Gastroesophageal sphincter (tissue), 4 donors: ENCODE measurements at regions not wholly inside any gene's neighbourhood (a gene's known extent, or its start where the extent isn't known, plus 50 kb on each side); places are given as distances from the start of the nearest gene placed in this dataset.
A peak's percentile ranks its signal among the peaks of the same experiment; 100 is the strongest.

Experiments
- ATAC-seq: fragments of 150-250 bp; one replicate; pipeline ENCODE4 v1.9.1; 2016; ENCODE audit warnings: mild to moderate bottlenecking, moderate library complexity
- H3K27ac ChIP-seq, 4 donors: fragments of 200-600 bp; sonication (generic) in 3 of 4; 1 replicate in 3 of 4; 2 replicates in 1 of 4; pipeline ENCODE4 v1.5.1; 2016 to 2019
- H3K27me3 ChIP-seq: fragments of 200-600 bp; sonication (generic); one replicate; pipeline ENCODE4 v1.5.1; 2019
- H3K36me3 ChIP-seq, 2 donors: fragments of 200-600 bp; sonication (generic); one replicate each; pipeline ENCODE4 v1.5.1; 2019; ENCODE audit warnings: control low read depth in 1 of 2
- H3K4me1 ChIP-seq, 3 donors: fragments of 200-600 bp; sonication (generic); 1 replicate in 2 of 3; 2 replicates in 1 of 3; pipeline ENCODE4 v1.5.1; 2016 to 2019; ENCODE audit warnings: control low read depth in 2 of 3
- H3K4me3 ChIP-seq, 2 donors: fragments of 200-600 bp; sonication (generic); one replicate each; pipeline ENCODE4 v1.5.1; 2019; ENCODE audit warnings: mild to moderate bottlenecking in 1 of 2, moderate library complexity in 1 of 2
- H3K9me3 ChIP-seq, 3 donors: fragments of 200-600 bp; sonication (generic); one replicate each; pipeline ENCODE4 v1.5.1; 2017 to 2019; ENCODE audit warnings: control low read depth in 2 of 3
- CTCF ChIP-seq, 4 experiments: fragments of 200-600 bp in 2 of 4; fragments of 450-650 bp in 2 of 4; sonication (generic) in 1 of 4; IDR thresholded peaks; one replicate each; pipeline ENCODE4 v1.5.1; 2017 to 2019; ENCODE audit warnings: antibody characterized with exemption in 4 of 4, mild to moderate bottlenecking in 2 of 4, moderate library complexity in 2 of 4
- EP300 ChIP-seq: sonication (generic); formaldehyde crosslinking; IDR thresholded peaks from one replicate; pipeline ENCODE4 v1.6.1; 2017; ENCODE audit warnings: antibody characterized with exemption, mild to moderate bottlenecking
- POLR2A ChIP-seq, 2 donors: fragments of 450-650 bp; IDR thresholded peaks; one replicate each; pipeline ENCODE4 v1.6.1; 2017; ENCODE audit warnings: antibody characterized with exemption in 2 of 2, mild to moderate bottlenecking in 2 of 2, moderate library complexity in 1 of 2
- POLR2AphosphoS5 ChIP-seq: sonication (generic); formaldehyde crosslinking; IDR thresholded peaks from one replicate; pipeline ENCODE4 v1.6.1; 2017; ENCODE audit warnings: antibody characterized with exemption
- WGBS, 2 donors: methylation state at CpG; one replicate each; pipeline ENCODE4 v1.1.5; 2018; ENCODE audit warnings: low coverage in 1 of 2; 5-methylcytosine and 5-hydroxymethylcytosine counted together

GRCh38 chr4:128573781-128574508 is 235.6 kb upstream of the JADE1 start:
- ATAC-seq = no peak
- Histone ChIP-seq H3K36me3 (no peaks in the 10 kb centered on the region), H3K9me3 (no peaks in the 10 kb centered on the region), H3K27ac (peak overlapping the region in 1 of 4 donors; percentile 40), H3K4me3 (no peak overlapping the region), H3K4me1 (peaks cover 7 to 44% (median 11%) of the 10 kb centered on the region in 3 donors), H3K27me3 (no peaks in the 10 kb centered on the region)
- no peak for TF ChIP-seq POLR2AphosphoS5
- TF ChIP-seq CTCF (IDR thresholded peaks at IDR 0.05) = no peak
- TF ChIP-seq POLR2A (IDR thresholded peaks at IDR 0.05) = no peak
- no peak for TF ChIP-seq EP300
- WGBS, 2 donors = 94% methylated on average over 4 of the region's 4 CpGs

- H3K27me3 ChIP-seq = no peaks in the 10 kb centered on the region
- TF ChIP-seq CTCF (IDR thresholded peaks at IDR 0.05) (no peak), EP300 (no peak), POLR2AphosphoS5 (no peak), POLR2A (IDR thresholded peaks at IDR 0.05) (no peak)
- no peak overlapping the region for H3K4me3 ChIP-seq
- WGBS, 2 donors = 92 to 94% methylated on average over 2 to 3 of the region's 3 CpGs
- ATAC-seq = no peak
- H3K9me3 ChIP-seq = no peaks in the 10 kb centered on the region
- H3K36me3 ChIP-seq = no peaks in the 10 kb centered on the region
- peak overlapping the region in 2 of 4 donors; percentile 40 to 53 for H3K27ac ChIP-seq
- H3K4me1 ChIP-seq = peaks cover 7 to 47% (median 11%) of the 10 kb centered on the region in 3 donors
Measured at GRCh38 chr4:128572778-128573241, 236.7 kb upstream of the JADE1 start.

GRCh38 chr4:128571747-128572146 is 237.8 kb upstream of the JADE1 start:
- ATAC-seq = peak; percentile 77
- Histone ChIP-seq H3K36me3 (no peaks in the 10 kb centered on the region), H3K4me1 (peaks cover 7 to 47% (median 11%) of the 10 kb centered on the region in 3 donors), H3K27me3 (no peaks in the 10 kb centered on the region), H3K4me3 (no peak overlapping the region), H3K9me3 (no peaks in the 10 kb centered on the region), H3K27ac (peak overlapping the region in 3 of 4 donors; percentile 36 to 58 (median 53))
- TF ChIP-seq POLR2A (IDR thresholded peaks at IDR 0.05) (no peak), POLR2AphosphoS5 (peak; percentile 93)

DNA sequence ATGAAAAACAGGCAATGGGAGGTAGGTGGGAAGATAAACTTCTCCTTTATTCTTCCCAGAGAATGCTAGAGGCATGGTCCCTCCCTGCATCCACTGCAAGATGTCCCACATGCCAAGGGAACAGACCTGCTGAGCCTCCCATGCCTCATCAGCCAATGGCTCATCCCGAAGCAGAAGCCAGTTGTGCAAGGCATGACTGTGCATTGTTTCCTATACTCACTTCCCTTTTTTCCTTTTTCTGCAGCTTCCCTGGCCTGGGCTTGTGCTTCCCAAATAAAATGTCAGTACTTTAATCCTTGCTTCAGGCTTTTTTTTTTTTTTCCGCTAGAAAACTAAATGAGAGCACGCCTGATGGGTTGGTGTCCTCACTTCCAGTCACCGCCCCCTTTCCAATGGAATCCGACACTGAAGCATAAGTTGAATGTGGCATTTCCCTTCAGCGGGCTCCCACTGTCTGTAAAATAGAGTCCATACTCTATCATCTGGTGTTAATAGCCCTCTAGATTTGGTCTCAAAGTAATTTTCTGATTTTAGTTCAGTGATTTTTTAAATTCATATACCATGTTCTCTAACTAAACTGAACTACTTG is 239.0 kb upstream of the JADE1 start:
- Histone ChIP-seq H3K9me3 (no peaks in the 10 kb centered on the region), H3K4me1 (peaks cover 7 to 56% (median 11%) of the 10 kb centered on the region in 3 donors), H3K4me3 (no peak overlapping the region), H3K36me3 (no peaks in the 10 kb centered on the region), H3K27me3 (no peaks in the 10 kb centered on the region), H3K27ac (peak overlapping the region in 3 of 4 donors; percentile 53 to 58 (median 56))
- peak; percentile 73 for ATAC-seq
- 87 to 90% methylated on average over 2 to 6 of the region's 6 CpGs for WGBS, 2 donors
- TF ChIP-seq POLR2A (IDR thresholded peaks at IDR 0.05) (no peak), POLR2AphosphoS5 (peak; percentile 64)

DNA sequence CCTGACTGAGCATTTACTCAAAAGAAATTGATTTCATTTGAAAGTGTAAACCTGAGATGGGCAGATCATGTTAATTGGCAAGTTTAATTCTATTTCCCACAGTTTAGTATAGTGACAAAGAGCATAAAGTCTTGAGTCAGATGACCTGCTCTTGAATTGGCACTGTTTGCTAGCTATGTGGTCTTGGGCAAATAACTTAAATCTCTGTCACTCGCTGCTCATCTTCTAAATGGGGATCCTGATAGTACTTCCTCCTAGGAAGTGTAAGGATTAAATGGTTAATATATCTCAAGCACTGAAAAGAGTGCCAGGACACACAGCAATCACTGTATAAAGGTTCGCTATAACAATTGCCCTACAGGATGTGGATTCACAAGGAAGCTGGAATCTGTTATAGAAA is 242.8 kb upstream of the JADE1 start:
- no peaks in the 10 kb centered on the region for H3K27me3 ChIP-seq
- no peak overlapping the region for H3K4me3 ChIP-seq
- H3K4me1 ChIP-seq = peaks cover 7 to 37% (median 7%) of the 10 kb centered on the region in 3 donors
- no peak for ATAC-seq
- WGBS, 2 donors = 100% methylated on average over 1 to 2 of the region's 2 CpGs
- no peak overlapping the region for H3K27ac ChIP-seq
- no peaks in the 10 kb centered on the region for H3K9me3 ChIP-seq
- no peaks in the 10 kb centered on the region for H3K36me3 ChIP-seq
- TF ChIP-seq EP300 (no peak), POLR2A (IDR thresholded peaks at IDR 0.05) (no peak), POLR2AphosphoS5 (no peak), CTCF (IDR thresholded peaks at IDR 0.05) (no peak)
